ENCODE measurements at regions not wholly inside any gene's neighbourhood (a gene's known extent, or its start where the extent isn't known, plus 50 kb on each side); places are given as distances from the start of the nearest gene placed in this dataset.

GRCh38 chr3:159532577-159532976 lies 456.1 kb upstream of the IL12A start:
- DNase-seq (ENCODE audit: low read depth): no peak

DNA sequence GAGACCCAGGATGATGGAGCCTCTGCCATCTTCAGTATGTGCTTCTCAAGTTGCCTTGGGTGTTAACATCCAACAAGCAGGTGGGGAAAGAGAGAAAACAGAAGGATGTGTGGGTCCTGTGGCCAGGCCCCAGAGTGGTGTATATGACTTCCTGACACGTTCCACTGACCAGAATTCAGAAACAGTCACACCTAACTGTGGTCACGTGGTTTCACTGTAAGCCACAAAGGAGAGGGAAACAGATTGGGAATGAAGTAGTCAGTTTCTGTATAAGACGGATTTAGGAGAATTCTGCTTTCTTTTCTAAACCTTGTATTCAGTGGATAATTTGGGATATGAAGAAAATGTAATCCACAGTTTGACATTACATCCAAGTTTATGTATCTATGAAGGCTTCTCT lies 454.1 kb upstream of the IL12A start:
- no peak for DNase-seq (ENCODE audit: low read depth)

- no peak for DNase-seq (ENCODE audit: low read depth)
Observed at GRCh38 chr3:159536876-159537275, 451.8 kb upstream of the IL12A start.

DNA sequence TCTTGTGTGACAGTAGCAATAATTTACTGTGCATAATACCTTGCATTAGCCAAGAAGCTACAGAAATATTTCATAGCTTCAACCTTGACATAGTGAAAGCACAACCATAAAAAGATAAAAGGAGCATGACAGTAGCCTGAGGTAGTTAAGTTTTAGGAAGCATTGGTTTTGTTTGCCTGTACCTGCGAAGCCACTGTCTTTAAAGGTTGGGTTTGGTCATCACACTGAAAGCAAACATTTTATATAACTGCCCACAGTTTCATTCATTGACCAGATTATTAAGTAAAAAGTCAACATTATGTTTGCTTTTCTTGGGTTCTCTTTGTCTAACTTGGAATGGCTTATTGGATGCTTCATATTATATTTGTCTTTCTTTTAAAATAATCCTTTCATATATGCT lies 450.1 kb upstream of the IL12A start:
- no peak for DNase-seq (ENCODE audit: low read depth)

GRCh38 chr3:159540882-159541495 lies 447.6 kb upstream of the IL12A start:
- no peak for DNase-seq (ENCODE audit: low read depth)

- no peak for DNase-seq (ENCODE audit: low read depth)
Observed at GRCh38 chr3:159548675-159549335, 439.8 kb upstream of the IL12A start.

DNA sequence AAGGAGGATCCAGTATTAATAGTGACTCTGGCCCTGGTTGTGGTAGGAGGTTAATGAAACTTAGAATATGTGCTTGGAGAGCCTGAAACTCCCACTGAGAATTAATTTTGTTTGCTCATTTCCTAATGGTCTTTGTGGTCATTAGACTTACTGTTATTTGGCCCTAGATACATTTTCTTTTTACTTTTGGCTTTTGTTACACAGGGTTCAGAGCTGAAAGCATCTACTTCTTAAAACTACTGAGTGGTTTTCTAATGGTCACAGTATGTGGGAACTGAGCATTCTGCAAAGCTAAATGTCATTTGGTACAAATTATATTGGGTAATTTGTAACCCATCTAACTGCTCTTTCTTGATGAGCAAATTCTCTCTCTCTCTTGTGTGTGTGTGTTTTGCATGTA lies 433.4 kb upstream of the IL12A start:
- DNase-seq (ENCODE audit: low read depth): no peak

GRCh38 chr3:159559771-159560170 lies 428.9 kb upstream of the IL12A start:
- no peak for DNase-seq (ENCODE audit: low read depth)

DNA sequence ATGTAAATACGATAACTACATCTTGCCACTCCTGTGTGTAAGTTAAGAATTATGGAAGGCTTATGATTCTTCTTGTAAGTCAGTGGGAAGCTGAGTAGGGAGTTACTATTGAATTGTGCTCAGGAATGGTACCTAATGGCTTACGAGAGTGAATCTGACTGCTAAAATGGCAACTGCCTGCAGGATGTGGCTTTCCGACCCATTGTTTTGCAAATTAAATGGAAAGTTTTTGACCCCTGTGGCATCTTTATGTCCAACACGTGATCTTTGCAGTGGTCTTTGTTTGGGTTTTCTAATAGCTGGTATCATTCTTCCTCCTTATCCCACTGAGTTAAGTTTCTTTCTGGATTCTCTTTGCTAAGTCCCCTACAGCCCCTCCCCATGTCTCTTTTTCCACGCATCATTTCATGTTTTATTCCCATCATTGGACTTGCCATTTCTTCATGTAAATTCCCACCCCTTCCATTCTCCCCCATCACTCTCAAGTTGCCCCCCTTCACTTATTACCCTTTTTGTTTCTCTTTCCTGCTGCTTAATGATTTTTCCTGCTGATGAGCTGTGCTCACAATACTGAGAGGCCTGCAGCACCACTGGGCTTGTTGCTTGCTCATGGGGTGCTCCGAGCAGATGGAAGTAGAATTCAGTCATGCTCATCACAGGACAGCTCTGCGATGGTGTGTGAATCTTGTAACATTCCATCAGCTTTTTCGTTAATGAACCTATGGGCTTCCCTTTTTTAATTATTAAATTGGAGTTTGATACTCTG lies 428.2 kb upstream of the IL12A start:
- no peak for DNase-seq (ENCODE audit: low read depth)

DNA sequence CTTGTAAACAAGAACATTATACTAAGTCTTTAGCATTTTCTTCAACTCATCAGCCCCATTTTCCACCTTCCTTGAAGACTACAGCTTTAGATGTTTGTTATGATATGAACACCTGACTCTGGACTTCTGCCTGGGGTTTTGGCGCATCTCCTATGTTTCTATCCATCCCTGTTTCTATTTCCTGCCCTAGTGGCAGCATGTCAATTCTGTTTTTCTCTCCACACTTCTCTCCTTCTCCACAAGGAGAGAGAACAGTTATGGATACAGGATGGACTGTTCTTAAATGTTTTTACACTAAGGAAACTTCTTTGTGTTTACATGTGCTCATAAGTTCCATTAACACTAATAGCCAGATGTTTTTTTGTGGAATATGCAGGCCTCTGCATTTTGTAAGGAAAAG lies 423.3 kb upstream of the IL12A start:
- DNase-seq (ENCODE audit: low read depth): no peak

DNA sequence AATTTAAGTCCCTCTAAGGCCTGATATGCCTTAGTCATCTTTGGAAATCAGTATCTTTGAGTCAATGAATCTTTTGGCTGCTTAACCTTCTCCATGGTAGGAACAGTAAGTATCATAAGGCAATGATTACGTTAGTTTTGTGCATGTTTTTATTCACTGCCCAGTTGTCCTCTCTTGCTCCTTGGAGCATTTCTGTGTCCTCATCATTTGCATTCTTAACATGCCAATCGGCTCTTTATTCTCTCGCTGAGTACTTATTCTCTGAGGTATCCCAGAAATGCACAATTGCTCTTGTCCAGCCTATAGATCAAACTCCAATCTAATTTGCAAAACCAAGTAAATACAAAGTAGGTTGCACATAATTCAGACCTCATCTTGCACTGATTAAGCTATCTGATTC lies 405.0 kb upstream of the IL12A start:
- DNase-seq (ENCODE audit: low read depth): no peak

DNA sequence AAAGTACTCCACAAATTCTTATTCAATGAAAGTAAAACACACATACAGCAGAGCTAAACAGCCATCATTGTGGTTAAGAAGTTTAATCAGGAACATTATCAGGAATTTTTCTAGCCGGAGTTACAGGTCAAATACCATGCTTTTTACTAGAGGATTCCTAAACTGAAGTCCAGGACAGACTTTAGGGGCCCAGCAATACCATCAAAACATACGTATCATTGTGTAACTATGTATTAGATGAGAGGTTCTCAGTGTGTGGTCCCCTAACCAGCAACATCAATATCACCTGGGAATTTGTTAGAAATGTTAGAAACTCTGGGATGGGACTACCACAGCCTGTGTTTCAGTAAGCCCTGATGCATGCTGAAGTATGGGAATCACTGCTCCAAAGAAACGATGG lies 404.2 kb upstream of the IL12A start:
- no peak for DNase-seq (ENCODE audit: low read depth)

- DNase-seq (ENCODE audit: low read depth): no peak
Observed at GRCh38 chr3:159586571-159587202, 401.9 kb upstream of the IL12A start.

DNA sequence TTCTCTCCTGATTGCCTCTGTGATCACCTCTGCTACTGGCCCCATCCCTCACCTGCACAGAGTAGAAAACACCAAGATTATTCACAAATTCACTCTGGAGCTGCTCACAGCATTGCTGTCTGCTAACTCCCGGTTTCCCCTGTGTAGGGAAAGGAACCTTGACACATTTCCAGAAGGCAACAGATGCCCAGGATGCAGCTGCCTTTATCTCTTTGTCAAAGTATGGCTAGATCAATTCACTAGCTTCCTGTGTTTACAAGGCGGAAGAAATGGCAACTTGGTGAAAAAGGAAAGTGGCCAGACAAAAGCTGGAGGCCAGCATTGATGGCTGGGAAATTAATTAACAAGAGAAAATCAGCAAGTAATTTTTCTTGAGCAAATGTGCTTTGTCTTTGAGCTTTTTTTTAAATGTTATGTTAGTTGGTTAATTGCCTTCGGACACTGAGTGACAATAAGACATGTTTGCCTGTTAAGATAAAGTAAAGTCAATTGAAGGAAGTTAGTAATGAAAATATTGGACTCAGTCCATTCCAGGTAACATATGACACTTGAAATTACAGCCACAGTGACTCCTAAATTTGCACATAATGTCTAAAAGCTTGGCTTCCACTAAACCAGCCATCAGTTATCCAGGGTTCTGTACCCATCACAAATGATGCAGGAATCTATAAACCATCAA lies 394.6 kb upstream of the IL12A start:
- DNase-seq (ENCODE audit: low read depth): no peak

DNA sequence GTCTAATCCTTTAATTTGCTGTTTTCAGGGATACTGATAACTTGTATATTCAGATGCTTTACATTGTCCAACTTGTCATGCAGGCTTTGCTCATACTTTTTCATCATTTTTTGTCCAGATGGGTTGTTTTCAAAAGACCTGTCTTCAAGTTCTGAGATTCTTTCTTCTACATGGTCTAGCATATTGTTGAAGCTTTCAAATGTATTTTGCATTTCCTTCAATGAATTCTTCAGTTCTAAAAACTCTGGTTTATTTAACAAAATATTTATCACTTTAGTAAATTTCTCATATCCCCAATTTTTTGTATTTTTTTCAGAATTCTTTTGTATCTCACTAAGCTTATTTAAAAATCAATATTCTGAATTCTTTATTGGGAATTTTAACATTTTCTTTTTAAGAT lies 388.3 kb upstream of the IL12A start:
- no peak for DNase-seq (ENCODE audit: low read depth)

DNA sequence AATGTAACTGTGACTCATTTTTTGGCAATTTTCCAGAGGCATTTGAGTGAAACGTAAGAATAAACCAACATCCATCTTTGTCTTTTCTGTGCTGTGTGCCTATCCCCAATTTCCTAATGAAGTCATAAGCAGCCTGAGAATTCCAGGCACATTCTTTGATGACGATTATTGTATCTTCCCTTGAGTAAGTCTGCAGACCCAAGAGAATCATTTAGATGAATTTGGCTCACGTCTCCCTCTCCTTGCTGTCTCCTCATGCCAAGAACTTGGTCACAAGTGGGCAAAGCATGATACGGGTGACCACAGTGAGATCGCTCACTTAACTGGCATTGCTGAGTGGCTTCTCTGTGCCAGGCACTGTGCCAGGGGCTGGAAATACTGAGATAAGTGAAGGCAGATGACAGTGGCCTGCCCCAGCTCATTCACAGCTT lies 384.5 kb upstream of the IL12A start:
- no peak for DNase-seq (ENCODE audit: low read depth)

- DNase-seq (ENCODE audit: low read depth): no peak
Observed at GRCh38 chr3:159605101-159605500, 383.5 kb upstream of the IL12A start.

DNA sequence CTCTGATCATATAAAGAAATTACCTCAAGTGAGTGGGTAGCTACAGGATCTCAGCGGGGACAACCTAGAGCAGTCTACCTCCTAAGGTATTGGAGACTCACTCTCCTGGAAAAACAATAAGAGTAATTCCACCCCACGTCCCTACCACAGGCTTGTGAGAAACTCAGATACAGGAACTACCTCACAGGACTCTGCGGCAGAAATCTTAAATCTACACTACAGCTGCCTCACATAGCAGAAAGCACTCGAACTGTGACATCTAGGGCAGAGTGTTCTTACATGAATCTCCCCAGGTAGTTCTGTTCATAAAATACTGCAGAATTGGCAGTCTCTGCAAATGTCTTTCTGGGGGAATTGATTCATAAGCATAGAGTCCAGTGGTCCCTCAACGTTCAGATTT lies 382.9 kb upstream of the IL12A start:
- no peak for DNase-seq (ENCODE audit: low read depth)

- no peak for DNase-seq (ENCODE audit: low read depth)
Observed at GRCh38 chr3:159607856-159608255, 380.8 kb upstream of the IL12A start.

GRCh38 chr3:159608311-159608710 lies 380.3 kb upstream of the IL12A start:
- no peak for DNase-seq (ENCODE audit: low read depth)

DNA sequence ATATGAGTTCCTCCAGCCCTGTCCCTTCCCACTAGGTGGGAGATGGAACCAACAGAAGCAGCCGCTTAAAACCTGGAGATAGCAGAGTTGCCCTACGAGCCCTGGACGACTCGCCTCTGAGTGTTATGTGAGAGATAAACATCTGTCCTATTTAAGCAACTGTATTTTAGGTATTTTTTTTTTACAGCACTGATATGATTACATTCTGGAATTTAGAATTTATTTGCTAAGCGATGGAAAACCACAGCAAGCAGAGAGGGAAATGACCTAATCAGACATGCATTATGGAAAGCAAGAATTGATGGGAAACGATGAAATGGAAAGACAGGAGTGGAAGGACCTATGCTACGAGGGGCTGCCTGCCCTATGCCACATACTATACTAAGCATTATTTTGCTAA lies 379.0 kb upstream of the IL12A start:
- no peak for DNase-seq (ENCODE audit: low read depth)

DNA sequence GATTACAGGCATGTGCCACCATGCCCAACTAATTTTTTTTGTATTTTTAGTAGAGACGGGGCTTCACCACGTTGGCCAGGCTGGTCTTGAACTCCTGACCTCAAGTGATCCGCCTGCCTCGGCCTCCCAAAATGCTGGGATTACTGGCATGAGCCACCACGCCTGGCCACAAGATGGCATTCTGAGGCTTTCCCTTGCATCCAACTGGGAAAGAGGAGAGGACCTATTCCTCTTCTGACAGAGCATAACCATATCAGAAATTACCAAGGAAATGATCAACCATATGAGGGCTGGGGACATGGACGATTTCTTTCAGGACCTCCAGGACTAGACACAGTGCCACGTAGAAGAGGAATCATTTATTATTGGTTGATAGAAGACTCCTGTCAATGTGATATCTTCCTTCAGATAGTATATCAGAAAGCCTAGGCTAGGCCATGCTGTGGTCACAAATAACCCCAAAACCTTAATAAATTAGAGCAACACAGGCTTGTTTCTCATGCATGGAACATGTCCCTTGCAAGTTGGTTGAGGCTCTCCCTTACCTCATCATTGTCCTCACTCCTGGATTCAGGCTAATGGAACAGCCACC lies 372.3 kb upstream of the IL12A start:
- DNase-seq (ENCODE audit: low read depth): no peak
